ENCODE measurements at regions not wholly inside any gene's neighbourhood (a gene's known extent, or its start where the extent isn't known, plus 50 kb on each side); places are given as distances from the start of the nearest gene placed in this dataset.

DNA sequence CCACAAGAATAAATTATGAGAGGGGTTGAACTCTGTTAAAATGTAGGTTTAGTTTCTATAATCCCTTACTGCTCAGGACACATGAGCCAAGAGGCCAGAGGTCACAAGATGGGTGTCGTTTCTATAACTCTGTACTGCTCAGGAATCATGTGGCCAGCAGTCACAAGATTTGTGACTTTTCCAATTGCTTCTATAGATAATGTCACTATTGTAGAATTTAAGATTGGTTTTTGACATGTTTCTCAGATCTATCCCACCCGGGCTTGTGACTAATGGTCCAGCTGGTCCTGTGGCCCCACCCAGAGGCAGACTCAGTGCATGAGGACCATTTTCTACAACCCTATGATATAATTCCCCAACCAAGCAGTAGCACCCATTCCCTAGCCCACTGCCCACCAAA, 662.0 kb upstream of the KLF12 start:
- TF ChIP-seq, protein P1, sequence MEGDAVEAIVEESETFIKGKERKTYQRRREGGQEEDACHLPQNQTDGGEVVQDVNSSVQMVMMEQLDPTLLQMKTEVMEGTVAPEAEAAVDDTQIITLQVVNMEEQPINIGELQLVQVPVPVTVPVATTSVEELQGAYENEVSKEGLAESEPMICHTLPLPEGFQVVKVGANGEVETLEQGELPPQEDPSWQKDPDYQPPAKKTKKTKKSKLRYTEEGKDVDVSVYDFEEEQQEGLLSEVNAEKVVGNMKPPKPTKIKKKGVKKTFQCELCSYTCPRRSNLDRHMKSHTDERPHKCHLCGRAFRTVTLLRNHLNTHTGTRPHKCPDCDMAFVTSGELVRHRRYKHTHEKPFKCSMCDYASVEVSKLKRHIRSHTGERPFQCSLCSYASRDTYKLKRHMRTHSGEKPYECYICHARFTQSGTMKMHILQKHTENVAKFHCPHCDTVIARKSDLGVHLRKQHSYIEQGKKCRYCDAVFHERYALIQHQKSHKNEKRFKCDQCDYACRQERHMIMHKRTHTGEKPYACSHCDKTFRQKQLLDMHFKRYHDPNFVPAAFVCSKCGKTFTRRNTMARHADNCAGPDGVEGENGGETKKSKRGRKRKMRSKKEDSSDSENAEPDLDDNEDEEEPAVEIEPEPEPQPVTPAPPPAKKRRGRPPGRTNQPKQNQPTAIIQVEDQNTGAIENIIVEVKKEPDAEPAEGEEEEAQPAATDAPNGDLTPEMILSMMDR (IDR thresholded peaks at IDR 0.05) = no peak
- TF ChIP-seq POLR2AphosphoS5 (IDR thresholded peaks at IDR 0.05; ENCODE audit: low read depth, low read length) (no peak), SIN3A (IDR thresholded peaks at IDR 0.05; ENCODE audit: borderline replicate concordance, insufficient read depth, low read depth, low read length) (no peak)
- TF ChIP-seq, protein P2, sequence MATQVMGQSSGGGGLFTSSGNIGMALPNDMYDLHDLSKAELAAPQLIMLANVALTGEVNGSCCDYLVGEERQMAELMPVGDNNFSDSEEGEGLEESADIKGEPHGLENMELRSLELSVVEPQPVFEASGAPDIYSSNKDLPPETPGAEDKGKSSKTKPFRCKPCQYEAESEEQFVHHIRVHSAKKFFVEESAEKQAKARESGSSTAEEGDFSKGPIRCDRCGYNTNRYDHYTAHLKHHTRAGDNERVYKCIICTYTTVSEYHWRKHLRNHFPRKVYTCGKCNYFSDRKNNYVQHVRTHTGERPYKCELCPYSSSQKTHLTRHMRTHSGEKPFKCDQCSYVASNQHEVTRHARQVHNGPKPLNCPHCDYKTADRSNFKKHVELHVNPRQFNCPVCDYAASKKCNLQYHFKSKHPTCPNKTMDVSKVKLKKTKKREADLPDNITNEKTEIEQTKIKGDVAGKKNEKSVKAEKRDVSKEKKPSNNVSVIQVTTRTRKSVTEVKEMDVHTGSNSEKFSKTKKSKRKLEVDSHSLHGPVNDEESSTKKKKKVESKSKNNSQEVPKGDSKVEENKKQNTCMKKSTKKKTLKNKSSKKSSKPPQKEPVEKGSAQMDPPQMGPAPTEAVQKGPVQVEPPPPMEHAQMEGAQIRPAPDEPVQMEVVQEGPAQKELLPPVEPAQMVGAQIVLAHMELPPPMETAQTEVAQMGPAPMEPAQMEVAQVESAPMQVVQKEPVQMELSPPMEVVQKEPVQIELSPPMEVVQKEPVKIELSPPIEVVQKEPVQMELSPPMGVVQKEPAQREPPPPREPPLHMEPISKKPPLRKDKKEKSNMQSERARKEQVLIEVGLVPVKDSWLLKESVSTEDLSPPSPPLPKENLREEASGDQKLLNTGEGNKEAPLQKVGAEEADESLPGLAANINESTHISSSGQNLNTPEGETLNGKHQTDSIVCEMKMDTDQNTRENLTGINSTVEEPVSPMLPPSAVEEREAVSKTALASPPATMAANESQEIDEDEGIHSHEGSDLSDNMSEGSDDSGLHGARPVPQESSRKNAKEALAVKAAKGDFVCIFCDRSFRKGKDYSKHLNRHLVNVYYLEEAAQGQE (IDR thresholded peaks at IDR 0.05; ENCODE audit: insufficient read depth in 1 of 2, low read depth in 2 of 2, low read length in 1 of 2) = no peak

Data from Panc1 (cell line).